GM12875 (cell line): ENCODE measurements at regions not wholly inside any gene's neighbourhood (a gene's known extent, or its start where the extent isn't known, plus 50 kb on each side); places are given as distances from the start of the nearest gene placed in this dataset.

Source experiments
- H3K4me3 ChIP-seq: one replicate; pipeline ENCODE4 v1.5.1; 2011; ENCODE audit warnings: low read depth, low read length, control low read depth
- TF ChIP-seq, protein P1 (sequence below): IDR thresholded peaks from 2 replicates; pipeline ENCODE4 v1.5.1; 2011; ENCODE audit warnings: low read depth, mild to moderate bottlenecking, control low read depth, inconsistent platforms, low read length, moderate library complexity, borderline replicate concordance; ENCODE audit not compliant: insufficient read depth

DNA sequence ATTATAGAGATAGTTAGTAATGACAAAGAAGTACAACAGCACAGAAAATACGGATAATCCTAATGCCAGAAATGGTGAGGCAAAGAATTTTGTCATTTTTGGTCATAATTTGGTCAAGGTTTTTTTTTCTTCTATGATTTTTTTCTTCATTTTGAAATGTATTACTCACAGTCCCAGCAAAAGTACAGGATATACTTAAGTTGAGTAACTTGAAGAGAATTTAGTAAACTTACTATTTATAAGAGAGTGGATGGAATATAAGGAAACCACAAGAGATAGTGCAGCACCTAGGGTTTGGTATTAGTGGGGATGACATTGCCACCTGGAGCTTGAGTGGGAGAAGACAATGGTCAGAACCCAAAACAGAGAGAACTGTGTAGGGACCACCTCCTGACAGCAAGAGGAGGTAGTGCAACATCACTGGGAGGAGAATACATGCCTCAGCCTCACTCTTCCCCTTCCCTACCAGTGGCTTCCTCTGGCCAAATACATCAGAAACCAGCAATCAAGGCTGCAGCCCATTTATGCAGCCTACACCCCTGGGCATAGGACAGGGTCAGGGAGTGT, 434.5 kb upstream of the TRPC7 start:
- TF ChIP-seq, protein P1, sequence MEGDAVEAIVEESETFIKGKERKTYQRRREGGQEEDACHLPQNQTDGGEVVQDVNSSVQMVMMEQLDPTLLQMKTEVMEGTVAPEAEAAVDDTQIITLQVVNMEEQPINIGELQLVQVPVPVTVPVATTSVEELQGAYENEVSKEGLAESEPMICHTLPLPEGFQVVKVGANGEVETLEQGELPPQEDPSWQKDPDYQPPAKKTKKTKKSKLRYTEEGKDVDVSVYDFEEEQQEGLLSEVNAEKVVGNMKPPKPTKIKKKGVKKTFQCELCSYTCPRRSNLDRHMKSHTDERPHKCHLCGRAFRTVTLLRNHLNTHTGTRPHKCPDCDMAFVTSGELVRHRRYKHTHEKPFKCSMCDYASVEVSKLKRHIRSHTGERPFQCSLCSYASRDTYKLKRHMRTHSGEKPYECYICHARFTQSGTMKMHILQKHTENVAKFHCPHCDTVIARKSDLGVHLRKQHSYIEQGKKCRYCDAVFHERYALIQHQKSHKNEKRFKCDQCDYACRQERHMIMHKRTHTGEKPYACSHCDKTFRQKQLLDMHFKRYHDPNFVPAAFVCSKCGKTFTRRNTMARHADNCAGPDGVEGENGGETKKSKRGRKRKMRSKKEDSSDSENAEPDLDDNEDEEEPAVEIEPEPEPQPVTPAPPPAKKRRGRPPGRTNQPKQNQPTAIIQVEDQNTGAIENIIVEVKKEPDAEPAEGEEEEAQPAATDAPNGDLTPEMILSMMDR = no peak

GRCh38 chr5:136793300-136793699, 428.0 kb upstream of the TRPC7 start:
- TF ChIP-seq, protein P1 = no peak
- H3K4me3 ChIP-seq = no peak overlapping the region

More for the DNA sequence above, 434.5 kb upstream of the TRPC7 start:
- no peak overlapping the region for H3K4me3 ChIP-seq

DNA sequence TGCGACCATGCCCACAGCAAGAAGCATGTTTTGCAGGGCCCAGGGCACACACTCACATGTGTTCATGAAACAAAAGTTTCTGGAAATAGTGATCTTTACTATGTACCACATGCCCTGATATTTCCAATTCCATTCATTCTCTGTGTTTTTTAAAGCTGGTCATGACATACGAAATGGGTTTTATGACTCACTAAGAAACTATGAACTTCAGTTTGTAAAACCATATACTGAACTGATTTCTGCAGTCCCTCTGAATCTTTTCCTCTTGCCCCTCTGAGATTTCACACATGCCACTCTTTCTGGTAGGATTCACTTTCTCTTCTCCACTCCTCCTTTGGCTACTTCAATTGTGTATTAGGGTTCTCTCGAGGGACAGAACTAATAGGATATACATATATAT, 416.1 kb upstream of the TRPC7 start:
- TF ChIP-seq, protein P1 = no peak
- no peak overlapping the region for H3K4me3 ChIP-seq

DNA sequence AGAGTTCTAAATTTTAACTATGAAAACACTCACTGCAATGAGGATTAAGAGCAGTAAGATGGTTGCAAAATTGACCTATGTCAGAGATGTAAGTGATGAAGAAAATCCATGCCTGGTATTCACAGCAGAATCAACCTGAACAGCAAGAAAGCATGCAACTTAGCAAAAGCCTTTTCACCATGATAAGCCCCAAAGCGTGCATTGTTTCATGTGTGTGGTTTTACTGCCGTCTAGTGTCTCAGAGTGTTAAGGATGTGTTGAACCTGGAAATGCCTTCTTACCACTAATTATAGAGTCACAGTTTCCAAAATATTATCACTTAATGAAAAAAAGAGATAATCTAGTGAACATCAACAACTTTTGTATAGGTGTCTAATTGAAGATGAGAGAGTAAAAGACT, 415.2 kb upstream of the TRPC7 start:
- no peak overlapping the region for H3K4me3 ChIP-seq
- TF ChIP-seq, protein P1 = no peak

GRCh38 chr5:136776022-136776927, 410.9 kb upstream of the TRPC7 start:
- no peak overlapping the region for H3K4me3 ChIP-seq
- TF ChIP-seq, protein P1 = no peak

GRCh38 chr5:136772491-136772890, 407.1 kb upstream of the TRPC7 start:
- TF ChIP-seq, protein P1 = no peak
- no peak overlapping the region for H3K4me3 ChIP-seq
